HG03280 (cell line): ENCODE measurements at regions not wholly inside any gene's neighbourhood (a gene's known extent, or its start where the extent isn't known, plus 50 kb on each side); places are given as distances from the start of the nearest gene placed in this dataset.

Source experiments
- ATAC-seq: cut with Tn5 transposase; IDR thresholded peaks from one replicate; pipeline ENCODE4 v1.9.1; 2021; ENCODE audit warnings: mild to moderate bottlenecking, moderate library complexity; ENCODE audit not compliant: unreplicated experiment

DNA sequence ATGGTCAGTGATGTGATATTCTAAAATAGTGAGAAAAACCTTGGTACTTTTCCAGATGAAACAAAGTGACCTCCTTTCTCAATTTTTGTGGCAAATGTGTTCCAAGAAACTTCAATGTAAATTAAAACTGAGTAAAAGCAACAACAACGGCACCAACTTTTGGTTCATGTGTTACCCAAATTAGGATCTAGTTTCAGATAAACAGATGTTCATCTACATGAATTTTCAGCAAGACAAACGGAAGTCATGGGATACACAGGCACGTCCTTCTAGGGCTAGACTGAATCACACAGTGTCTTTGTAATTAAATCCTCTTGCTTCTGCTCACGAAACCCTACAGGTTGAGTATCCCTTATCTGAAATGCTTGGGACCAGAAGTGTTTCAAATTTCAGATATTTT lies 915.2 kb downstream of the TFAP2A start:
- no peak for ATAC-seq

DNA sequence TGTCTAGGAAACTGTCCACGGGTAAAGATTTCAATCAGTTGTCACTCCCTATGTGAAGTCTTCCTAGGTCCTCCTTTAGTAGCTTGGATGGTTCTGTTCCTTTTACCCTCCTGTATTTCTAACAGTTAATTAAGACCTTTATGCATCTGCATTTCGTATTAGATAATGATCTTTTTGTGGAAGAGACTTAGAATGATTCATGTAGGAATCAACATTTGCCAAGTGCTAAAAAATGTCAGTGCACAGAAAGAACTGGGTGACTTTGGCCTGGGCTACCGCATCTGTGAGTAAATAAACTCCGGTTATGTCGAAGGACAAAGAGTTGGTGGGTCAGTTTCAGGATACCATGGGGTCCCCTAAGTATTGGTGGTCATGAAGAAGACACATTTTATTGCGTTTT lies 918.0 kb downstream of the TFAP2A start:
- ATAC-seq = no peak

DNA sequence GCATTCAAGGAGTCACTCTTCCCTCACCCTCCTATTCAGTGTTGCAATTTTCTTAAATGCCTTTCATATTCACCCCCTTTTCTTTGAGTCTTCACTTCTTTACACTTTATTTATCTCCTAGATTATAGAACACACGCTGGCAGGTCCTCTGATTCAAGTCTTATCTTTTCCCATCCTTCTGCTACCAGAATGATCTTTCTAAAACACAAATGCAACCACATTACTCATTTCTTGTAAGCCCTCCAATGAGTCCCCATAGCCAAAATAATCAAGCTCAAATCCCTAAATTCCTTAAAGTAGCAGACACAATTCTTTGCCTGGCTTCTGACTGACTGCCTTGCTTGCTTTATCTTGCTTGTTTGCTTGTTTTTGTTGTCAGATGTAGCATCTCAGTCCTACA lies 920.0 kb downstream of the TFAP2A start:
- no peak for ATAC-seq

- ATAC-seq = no peak
These were observed 922.1 kb downstream of the TFAP2A start for GRCh38 chr6:9492790-9493189.

- ATAC-seq = no peak
These were observed 927.7 kb downstream of the TFAP2A start for GRCh38 chr6:9487128-9487527.

GRCh38 chr6:9485992-9486391 lies 928.9 kb downstream of the TFAP2A start:
- ATAC-seq = no peak

- no peak for ATAC-seq
These were observed 930.2 kb downstream of the TFAP2A start for GRCh38 chr6:9484686-9485085.

DNA sequence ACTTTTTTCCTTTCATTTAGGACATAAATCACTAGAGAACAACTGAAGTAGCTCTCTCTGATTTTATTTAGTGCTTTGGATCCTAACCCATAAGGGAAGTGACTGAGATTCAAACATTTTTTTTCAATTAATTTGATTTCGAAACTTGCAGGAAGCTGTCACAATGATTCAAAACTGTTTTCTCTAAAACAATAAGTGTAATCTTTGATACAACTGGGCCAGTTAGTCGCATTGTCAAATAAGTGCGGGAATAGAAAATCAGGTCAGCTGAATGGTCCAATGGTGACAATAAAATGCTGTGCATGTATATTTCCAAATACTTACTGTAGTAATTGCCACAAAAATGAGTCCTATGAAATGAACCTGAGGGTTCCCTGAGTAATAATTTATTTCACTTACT lies 930.8 kb downstream of the TFAP2A start:
- ATAC-seq = no peak

GRCh38 chr6:9482030-9482738 lies 932.7 kb downstream of the TFAP2A start:
- ATAC-seq = no peak

DNA sequence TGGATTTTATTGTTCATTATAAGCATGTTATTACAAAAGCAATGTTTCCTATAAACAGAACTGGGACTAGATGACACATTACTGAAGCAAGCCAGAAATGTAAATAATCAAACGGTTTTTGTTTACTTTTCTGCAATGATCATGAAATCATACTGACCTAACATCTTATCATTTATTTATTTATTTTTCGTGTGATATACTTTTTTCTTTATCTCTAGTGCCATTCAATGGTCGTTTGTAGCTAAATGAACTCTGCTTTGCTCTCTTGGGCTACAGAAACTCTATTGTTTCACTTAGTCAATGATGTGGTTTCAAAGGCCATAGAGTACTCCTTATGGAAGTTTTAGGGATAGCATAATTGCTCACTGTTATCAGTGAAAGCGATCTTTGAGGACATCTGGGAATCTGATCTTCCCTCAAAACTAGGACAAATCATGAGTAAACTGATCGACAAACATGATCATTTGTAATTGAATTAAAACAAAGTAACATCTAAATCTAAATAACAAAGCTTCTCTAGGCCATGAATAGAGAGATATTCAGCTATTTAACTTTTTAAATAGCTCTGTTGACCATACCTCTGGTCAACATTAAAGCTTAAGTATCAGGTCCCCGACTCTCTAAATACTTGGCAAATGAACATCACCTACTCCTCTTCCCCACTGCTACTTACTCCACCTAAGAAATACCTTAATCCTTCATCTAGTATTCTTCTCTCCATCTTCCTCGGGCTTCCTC lies 933.4 kb downstream of the TFAP2A start:
- ATAC-seq = no peak

- no peak for ATAC-seq
These were observed 946.6 kb downstream of the TFAP2A start for GRCh38 chr6:9468277-9468676.

DNA sequence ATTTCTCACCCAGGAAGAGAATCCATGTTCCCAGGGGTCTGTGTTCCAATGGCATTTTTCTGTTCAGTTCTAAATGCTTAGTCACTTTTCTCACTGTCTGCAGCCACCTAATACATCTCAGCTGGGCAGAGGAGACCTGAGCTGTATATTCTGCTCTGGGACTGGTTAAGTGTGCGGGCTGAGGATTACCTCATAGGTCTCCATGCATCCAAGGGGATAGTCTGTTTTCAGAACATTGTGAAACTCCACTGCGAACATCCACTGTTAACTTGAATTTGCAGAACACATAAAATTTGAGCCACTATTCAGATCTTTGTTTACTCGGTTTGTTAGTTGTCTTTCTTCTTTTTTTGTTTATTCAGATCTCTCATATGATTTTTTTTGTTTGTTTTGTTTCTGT lies 947.1 kb downstream of the TFAP2A start:
- no peak for ATAC-seq

DNA sequence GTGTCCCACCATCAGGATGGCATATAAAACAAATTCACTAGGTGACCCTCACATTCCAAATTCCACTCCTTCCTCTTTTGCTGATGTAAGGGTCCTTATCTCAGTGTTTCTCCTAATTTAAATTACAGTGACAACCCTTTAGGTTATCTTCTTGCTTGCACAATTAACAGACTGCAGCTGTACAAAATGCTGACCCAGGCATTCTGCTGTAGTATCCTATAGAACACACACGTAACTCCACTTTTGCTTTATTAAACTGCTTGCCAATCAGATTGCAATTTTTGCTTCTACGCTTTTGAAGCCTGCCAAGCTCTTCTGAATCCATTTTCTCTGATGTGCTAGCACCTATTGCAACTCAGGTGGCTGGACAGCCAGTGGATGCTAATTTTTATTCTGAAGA lies 950.3 kb downstream of the TFAP2A start:
- ATAC-seq = no peak

GRCh38 chr6:9463311-9463710 lies 951.6 kb downstream of the TFAP2A start:
- no peak for ATAC-seq

- no peak for ATAC-seq
These were observed 953.7 kb downstream of the TFAP2A start for GRCh38 chr6:9461188-9461587.

GRCh38 chr6:9458424-9458823 lies 956.5 kb downstream of the TFAP2A start:
- ATAC-seq = no peak

DNA sequence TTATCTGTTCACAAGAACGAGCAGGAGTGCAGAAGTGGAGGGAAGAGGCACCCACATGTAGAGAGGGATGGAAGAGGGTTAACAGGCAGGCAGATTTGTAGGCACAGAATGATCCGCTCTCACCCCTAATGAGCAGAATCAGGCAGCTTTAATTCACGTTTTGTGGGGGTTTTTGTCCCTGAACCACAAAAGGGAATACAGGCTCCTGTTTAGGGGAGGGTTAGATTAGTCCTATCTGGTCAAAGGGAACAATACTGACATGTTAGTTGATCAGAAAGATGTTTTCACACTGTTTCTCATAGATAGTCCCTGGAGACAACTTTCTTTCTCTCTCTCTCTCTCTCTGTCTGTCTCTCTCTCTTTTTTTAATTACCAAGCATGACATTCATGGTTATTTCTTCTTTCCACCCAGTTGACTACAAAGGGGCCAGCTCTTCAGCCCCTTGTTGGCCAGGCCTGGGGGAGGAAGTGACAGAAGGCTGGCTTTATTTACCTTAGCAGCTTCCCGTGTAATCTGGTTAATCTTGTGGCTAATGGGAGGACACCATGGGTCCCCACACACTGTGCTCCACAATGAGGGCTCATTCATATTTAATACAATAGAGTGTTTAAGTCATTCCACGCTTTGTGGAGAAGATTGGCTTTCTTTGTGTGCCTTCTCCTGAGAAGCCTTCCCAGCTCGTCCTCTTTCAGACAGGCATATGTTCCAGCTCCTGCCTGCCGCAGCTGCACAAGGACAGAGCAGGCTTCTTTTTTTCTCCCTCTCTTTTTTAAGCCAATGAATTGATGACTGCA lies 958.8 kb downstream of the TFAP2A start:
- no peak for ATAC-seq

DNA sequence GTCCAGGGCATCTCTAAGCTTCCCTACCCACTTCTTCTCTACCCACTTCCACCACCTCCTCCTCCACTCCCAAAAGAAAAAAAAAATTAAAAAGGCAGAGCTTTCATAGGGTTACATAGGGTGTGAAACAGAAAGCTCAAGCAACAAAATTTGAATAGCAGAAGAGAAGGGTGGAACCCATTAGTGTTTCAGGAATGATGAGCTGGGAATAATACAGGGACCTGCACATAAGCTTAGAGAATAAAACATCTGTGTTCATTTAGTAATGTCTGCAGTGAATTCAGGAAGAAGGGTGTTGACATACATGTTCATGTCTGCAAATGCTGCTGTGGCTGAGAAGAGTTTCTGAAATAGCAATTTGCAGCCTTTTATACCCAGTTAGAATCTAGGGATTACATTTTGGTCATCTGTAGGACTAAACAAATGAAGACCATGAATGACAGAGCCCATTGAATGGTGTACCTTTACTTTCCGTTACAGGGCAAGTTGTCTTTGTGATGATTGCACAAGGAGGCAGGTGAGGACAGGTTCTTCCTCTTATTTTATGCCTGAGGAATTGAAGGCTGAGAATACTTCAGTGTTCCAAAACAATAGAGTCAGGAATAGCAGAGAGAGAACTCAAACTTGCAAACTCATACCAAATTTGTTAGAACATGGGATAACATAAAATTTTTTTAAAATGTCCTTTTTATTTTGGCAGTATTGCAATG lies 975.1 kb downstream of the TFAP2A start:
- no peak for ATAC-seq

DNA sequence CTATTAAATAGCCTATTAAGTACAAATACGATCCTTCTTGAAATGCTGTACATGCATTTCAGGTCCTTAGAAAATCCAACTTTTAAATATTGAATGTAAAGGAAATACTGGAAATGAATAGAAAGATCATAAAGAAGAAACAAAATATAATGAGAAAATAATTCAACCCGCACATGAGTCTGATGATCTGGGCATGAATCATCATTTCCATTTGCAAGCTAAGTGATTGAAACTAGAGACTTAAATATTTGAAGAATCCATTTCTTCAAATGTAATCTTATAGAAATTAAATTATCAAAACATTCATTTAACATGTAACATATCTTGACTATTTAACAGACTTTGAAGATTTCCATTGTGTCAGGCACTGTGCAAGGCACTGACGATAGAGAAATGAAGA lies 977.0 kb downstream of the TFAP2A start:
- ATAC-seq = no peak

DNA sequence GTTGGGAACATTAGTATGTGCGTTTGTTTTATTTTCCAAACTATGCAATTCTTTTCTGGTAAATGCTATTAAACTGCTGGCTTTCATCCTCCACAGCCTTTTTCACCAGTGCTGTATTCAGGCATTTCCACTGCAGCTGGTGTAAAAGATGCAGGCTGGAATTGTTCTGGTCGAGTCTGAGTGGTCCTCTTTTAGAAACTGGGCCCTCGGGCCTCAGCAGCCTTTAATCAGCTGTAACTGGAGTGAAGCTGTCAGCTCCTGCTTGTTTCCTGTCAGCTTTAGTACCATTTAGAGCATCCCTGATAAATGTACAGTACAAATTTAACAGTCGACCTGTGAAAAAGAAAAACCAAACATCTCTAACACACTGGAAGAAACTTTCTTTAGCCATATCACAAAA lies 979.6 kb downstream of the TFAP2A start:
- ATAC-seq = no peak

DNA sequence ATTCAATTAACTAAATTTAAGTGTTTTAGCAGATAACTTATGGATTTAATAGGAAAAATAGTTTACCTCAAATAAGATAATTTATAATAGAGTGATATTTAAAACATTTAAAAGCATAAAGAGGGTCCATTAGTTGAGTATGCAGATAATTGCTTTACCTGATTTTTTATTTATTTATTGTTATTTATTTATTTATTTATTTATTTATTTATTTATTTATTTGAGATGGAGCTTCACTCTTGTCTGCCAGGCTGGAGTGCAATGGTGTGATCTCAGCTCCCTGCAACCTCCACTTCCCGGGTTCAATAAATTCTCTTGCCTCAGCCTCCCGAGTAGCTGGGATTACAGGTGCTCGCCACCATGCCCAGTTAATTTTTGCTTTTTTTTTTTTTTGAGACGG lies 982.9 kb downstream of the TFAP2A start:
- ATAC-seq = no peak
